SJSA1 (cell line): ENCODE measurements at regions not wholly inside any gene's neighbourhood (a gene's known extent, or its start where the extent isn't known, plus 50 kb on each side); places are given as distances from the start of the nearest gene placed in this dataset.

Source experiments
- DNase-seq, 2 experiments: peaks; one replicate each; pipeline ENCODE4 v3.0.0-alpha.2; 2015 to 2020; ENCODE audit warnings: low spot score in 2 of 2, low read depth in 1 of 2
- H3K27ac ChIP-seq: fragments of 250-450 bp; sonication (Bioruptor Pico); 2 replicates; pipeline ENCODE4 v1.5.1; 2020; ENCODE audit warnings: mild to moderate bottlenecking, moderate library complexity
- H3K27me3 ChIP-seq: fragments of 250-450 bp; sonication (Bioruptor Pico); replicated peaks from 2 replicates; pipeline ENCODE4 v1.5.1; 2020; ENCODE audit warnings: mild to moderate bottlenecking, moderate library complexity
- H3K36me3 ChIP-seq: fragments of 250-450 bp; sonication (Bioruptor Pico); 2 replicates; pipeline ENCODE4 v1.5.1; 2020; ENCODE audit warnings: mild to moderate bottlenecking
- H3K4me1 ChIP-seq: fragments of 250-450 bp; sonication (Bioruptor Pico); replicated peaks from 2 replicates; pipeline ENCODE4 v1.6.1; 2021; ENCODE audit warnings: mild to moderate bottlenecking
- H3K4me3 ChIP-seq: fragments of 250-450 bp; sonication (Bioruptor Pico); 2 replicates; pipeline ENCODE4 v1.5.1; 2020; ENCODE audit warnings: mild to moderate bottlenecking
- H3K9me3 ChIP-seq: fragments of 250-450 bp; sonication (Bioruptor Pico); replicated peaks from 2 replicates; pipeline ENCODE4 v1.5.1; 2020; ENCODE audit warnings: mild to moderate bottlenecking

- Histone ChIP-seq H3K4me1 (no peaks in the 10 kb centered on the region), H3K4me3 (no peak overlapping the region), H3K36me3 (no peaks in the 10 kb centered on the region), H3K27ac (no peak overlapping the region), H3K9me3 (no peaks in the 10 kb centered on the region), H3K27me3 (no peaks in the 10 kb centered on the region)
- no peak for DNase-seq
Observed at GRCh38 chr4:31126881-31127398, 406.8 kb downstream of the PCDH7 start.

GRCh38 chr4:31130930-31131329, 410.8 kb downstream of the PCDH7 start:
- no peak for DNase-seq
- H3K27me3 ChIP-seq = no peaks in the 10 kb centered on the region
- H3K9me3 ChIP-seq = no peaks in the 10 kb centered on the region
- H3K4me1 ChIP-seq = no peaks in the 10 kb centered on the region
- H3K4me3 ChIP-seq = no peak overlapping the region
- H3K27ac ChIP-seq = no peak overlapping the region
- H3K36me3 ChIP-seq = no peaks in the 10 kb centered on the region

- no peaks in the 10 kb centered on the region for H3K4me1 ChIP-seq
- H3K36me3 ChIP-seq = no peaks in the 10 kb centered on the region
- no peak overlapping the region for H3K27ac ChIP-seq
- DNase-seq = no peak
- no peaks in the 10 kb centered on the region for H3K9me3 ChIP-seq
- no peak overlapping the region for H3K4me3 ChIP-seq
- H3K27me3 ChIP-seq = no peaks in the 10 kb centered on the region
Observed at GRCh38 chr4:31134720-31135119, 414.6 kb downstream of the PCDH7 start.

DNA sequence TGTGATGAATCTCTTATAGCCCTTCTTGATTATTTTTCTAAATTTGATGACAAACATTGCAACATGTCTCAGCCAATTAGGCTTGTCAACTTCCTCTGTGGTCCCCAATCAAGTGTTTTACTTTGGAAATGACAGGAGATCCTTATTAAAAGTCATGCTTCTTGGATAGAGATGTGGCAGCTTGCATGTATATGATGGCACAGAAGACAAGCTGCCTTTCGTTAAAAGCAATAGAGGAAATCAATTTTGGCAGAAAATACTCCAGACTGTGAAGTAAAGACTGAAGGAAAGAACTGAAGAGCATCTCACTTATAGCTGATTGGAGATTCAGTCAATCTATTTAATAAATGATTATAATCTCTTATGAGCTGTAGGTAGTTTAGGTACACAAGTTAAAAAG, 419.6 kb downstream of the PCDH7 start:
- H3K36me3 ChIP-seq = no peaks in the 10 kb centered on the region
- no peaks in the 10 kb centered on the region for H3K4me1 ChIP-seq
- no peaks in the 10 kb centered on the region for H3K27me3 ChIP-seq
- no peak overlapping the region for H3K27ac ChIP-seq
- H3K9me3 ChIP-seq = no peaks in the 10 kb centered on the region
- no peak overlapping the region for H3K4me3 ChIP-seq
- no peak for DNase-seq

DNA sequence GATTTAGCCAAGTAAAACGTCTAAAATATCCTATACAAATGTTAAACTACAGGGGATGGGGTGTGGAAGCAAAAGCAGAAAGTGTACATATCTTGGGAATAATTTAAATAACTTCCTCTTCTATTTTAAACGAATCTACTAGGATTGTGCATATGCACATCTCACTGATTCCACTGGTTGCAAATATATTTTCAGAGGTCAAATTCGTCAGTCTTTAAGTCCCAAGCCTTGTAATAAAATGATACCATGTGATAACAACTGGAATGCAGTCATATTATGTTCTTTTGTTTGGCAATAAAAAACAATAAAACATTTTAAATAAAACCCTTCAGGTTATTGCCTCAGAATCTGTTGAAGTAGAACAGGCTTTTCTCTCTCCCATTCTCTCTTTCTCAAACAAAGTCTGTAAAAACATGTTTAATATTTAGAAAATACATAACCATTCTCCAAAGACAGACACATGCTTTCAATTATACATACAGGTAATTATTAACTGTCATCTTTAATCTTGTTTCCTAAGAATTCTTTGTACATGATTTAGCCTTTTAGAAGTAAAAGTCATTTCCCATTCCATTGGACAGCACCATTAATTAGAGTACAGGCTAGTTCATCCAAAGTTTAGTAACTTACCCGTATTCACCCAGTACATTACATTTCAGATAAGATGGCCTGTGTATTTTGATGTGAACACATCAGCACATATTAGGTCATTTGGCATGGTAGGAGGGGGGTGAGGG, 421.1 kb downstream of the PCDH7 start:
- H3K36me3 ChIP-seq = no peaks in the 10 kb centered on the region
- no peaks in the 10 kb centered on the region for H3K9me3 ChIP-seq
- H3K27ac ChIP-seq = no peak overlapping the region
- H3K4me3 ChIP-seq = no peak overlapping the region
- no peaks in the 10 kb centered on the region for H3K27me3 ChIP-seq
- no peak for DNase-seq
- H3K4me1 ChIP-seq = no peaks in the 10 kb centered on the region

- Histone ChIP-seq H3K27me3 (no peaks in the 10 kb centered on the region), H3K4me1 (no peaks in the 10 kb centered on the region), H3K27ac (no peak overlapping the region), H3K9me3 (no peaks in the 10 kb centered on the region), H3K4me3 (no peak overlapping the region), H3K36me3 (no peaks in the 10 kb centered on the region)
- no peak for DNase-seq
Observed at GRCh38 chr4:31141832-31142142, 421.6 kb downstream of the PCDH7 start.

- no peak for DNase-seq
- H3K4me3 ChIP-seq = no peak overlapping the region
- H3K36me3 ChIP-seq = no peaks in the 10 kb centered on the region
Observed at GRCh38 chr4:31146366-31146765, 426.2 kb downstream of the PCDH7 start.

DNA sequence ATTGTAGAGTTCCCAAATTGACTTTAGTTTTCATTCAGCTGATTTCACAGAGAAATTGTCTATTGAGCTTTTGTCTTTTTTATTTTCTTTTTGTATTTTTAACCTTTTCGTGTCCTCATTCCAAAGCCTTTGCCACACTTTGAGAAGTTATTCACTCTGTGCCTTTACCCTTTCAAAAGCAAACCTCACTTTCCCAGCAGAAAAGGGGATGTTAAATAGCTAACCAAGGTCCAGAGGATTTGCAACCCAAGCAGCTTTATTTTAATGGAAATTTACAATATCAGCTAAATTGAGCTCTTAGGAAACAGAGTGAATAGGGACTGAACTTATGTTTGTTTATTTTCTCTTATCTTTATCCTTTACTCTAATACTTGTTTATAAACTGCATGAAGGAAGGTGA, 428.8 kb downstream of the PCDH7 start:
- DNase-seq = no peak
- no peaks in the 10 kb centered on the region for H3K9me3 ChIP-seq
- no peaks in the 10 kb centered on the region for H3K36me3 ChIP-seq

More at GRCh38 chr4:31146366-31146765, 426.2 kb downstream of the PCDH7 start:
- Histone ChIP-seq H3K4me1 (no peaks in the 10 kb centered on the region), H3K9me3 (no peaks in the 10 kb centered on the region), H3K27me3 (no peaks in the 10 kb centered on the region), H3K27ac (no peak overlapping the region)

DNA sequence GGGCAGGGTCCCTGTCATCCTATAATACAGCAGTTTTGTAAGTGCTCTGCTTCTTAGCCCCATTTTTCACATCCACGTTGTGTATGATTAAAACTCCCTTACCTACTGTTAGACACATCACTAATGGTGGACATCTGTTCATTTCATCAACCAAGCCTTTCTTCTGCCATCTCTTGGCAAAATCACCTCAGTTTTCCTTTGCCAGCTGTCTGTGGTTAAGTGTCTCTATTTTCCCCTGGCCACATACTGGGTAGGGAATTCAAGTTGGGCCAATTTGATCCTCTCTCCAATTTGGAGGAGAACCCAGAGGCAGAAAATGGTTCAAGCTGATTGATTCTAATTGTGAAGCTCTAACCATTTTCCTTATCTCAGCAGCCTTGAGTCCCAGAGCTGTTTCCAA, 436.1 kb downstream of the PCDH7 start:
- no peaks in the 10 kb centered on the region for H3K27me3 ChIP-seq
- H3K9me3 ChIP-seq = no peaks in the 10 kb centered on the region
- H3K4me3 ChIP-seq = no peak overlapping the region
- no peaks in the 10 kb centered on the region for H3K4me1 ChIP-seq
- no peak overlapping the region for H3K27ac ChIP-seq
- H3K36me3 ChIP-seq = no peaks in the 10 kb centered on the region
- no peak for DNase-seq

More for the DNA sequence above, 428.8 kb downstream of the PCDH7 start:
- no peak overlapping the region for H3K4me3 ChIP-seq
- H3K27ac ChIP-seq = no peak overlapping the region
- no peaks in the 10 kb centered on the region for H3K27me3 ChIP-seq
- no peaks in the 10 kb centered on the region for H3K4me1 ChIP-seq

DNA sequence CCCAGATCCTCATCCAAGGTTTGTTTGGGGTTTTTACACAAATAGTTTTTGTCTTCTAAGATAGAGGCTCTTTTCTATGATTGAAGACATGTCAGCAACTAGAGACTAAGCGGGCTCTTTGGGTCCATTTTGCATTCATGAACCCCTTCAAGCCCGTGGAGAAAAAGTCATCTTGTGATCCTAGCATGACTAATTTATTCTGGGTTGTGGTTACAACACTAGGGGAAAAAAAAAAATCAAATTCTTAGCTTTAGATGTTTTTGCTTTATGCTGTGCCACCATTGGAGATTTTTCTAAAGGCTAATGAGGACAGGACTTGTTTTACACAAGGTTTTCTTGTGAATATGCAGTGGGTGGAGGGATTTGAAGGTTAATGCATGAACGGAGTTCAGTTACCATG, 440.0 kb downstream of the PCDH7 start:
- no peaks in the 10 kb centered on the region for H3K4me1 ChIP-seq
- no peaks in the 10 kb centered on the region for H3K36me3 ChIP-seq
- no peak overlapping the region for H3K4me3 ChIP-seq
- no peaks in the 10 kb centered on the region for H3K9me3 ChIP-seq
- no peak for DNase-seq
- no peak overlapping the region for H3K27ac ChIP-seq
- H3K27me3 ChIP-seq = no peaks in the 10 kb centered on the region

DNA sequence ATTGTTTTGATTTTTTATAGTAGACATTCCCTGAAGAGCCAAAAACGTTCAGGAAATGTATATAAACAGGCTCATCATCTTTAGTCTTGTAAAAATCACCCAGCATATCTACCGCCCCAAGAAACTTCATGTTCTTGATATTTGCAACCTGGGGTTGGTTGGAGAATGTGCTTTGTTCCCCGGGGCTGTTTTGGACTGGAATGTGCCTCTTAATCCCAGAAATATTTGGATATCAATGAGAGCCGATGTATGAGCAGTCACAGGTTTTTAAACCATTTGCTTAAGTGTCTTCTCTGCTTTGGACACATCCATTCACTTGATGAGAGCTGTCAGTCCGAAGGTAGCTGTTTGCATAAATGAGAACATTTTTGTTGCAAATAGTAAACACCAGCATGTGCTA, 449.7 kb downstream of the PCDH7 start:
- DNase-seq = no peak
- Histone ChIP-seq H3K9me3 (no peaks in the 10 kb centered on the region), H3K27ac (no peak overlapping the region), H3K4me1 (no peaks in the 10 kb centered on the region), H3K27me3 (no peaks in the 10 kb centered on the region), H3K36me3 (no peaks in the 10 kb centered on the region), H3K4me3 (no peak overlapping the region)

- Histone ChIP-seq H3K4me1 (no peaks in the 10 kb centered on the region), H3K27ac (no peak overlapping the region), H3K4me3 (no peak overlapping the region), H3K9me3 (no peaks in the 10 kb centered on the region), H3K27me3 (no peaks in the 10 kb centered on the region), H3K36me3 (no peaks in the 10 kb centered on the region)
- DNase-seq = no peak
Observed at GRCh38 chr4:31171362-31171761, 451.2 kb downstream of the PCDH7 start.

- no peak for DNase-seq
- Histone ChIP-seq H3K27me3 (no peaks in the 10 kb centered on the region), H3K36me3 (no peaks in the 10 kb centered on the region), H3K27ac (no peak overlapping the region), H3K4me1 (no peaks in the 10 kb centered on the region), H3K9me3 (no peaks in the 10 kb centered on the region), H3K4me3 (no peak overlapping the region)
Observed at GRCh38 chr4:31175242-31175910, 455.2 kb downstream of the PCDH7 start.

- Histone ChIP-seq H3K36me3 (no peaks in the 10 kb centered on the region), H3K4me3 (no peak overlapping the region), H3K27me3 (no peaks in the 10 kb centered on the region), H3K9me3 (no peaks in the 10 kb centered on the region), H3K27ac (no peak overlapping the region), H3K4me1 (no peaks in the 10 kb centered on the region)
- DNase-seq = no peak
Observed at GRCh38 chr4:31183256-31183655, 463.1 kb downstream of the PCDH7 start.
